GM23338 (cell line): ENCODE measurements at regions not wholly inside any gene's neighbourhood (a gene's known extent, or its start where the extent isn't known, plus 50 kb on each side); places are given as distances from the start of the nearest gene placed in this dataset.
"Not testable (repeated sequence)": the region's sequence is repeated elsewhere in the genome, so short reads cannot be mapped to it uniquely, and the experiment has no call there.

Source experiments
- ATAC-seq: fragments of 200-7000 bp; cut with Tn5 transposase; 3 replicates; pipeline ENCODE4 v1.9.1; 2020
- DNase-seq: peaks from one replicate; pipeline ENCODE4 v3.0.0-alpha.2; 2015; ENCODE audit warnings: low spot score
- H2AFZ ChIP-seq: fragments of 200-600 bp; sonication (generic); 2 replicates; pipeline ENCODE4 v1.8.0; 2016; ENCODE audit warnings: antibody characterized with exemption, mild to moderate bottlenecking, moderate library complexity
- H3F3A ChIP-seq: fragments of 200-600 bp; sonication (generic); replicated peaks from 2 replicates; pipeline ENCODE4 v1.8.0; 2017; ENCODE audit warnings: antibody characterized with exemption, mixed run types, low read depth
- H3K27ac ChIP-seq: fragments of 200-600 bp; sonication (generic); 2 replicates; pipeline ENCODE4 v1.6.1; 2016; ENCODE audit warnings: low read depth
- H3K27me3 ChIP-seq: fragments of 200-600 bp; sonication (generic); 2 replicates; pipeline ENCODE4 v1.8.0; 2016; ENCODE audit warnings: mild to moderate bottlenecking, mixed run types, moderate library complexity; ENCODE audit not compliant: insufficient read depth
- H3K36me3 ChIP-seq: fragments of 200-600 bp; sonication (generic); 2 replicates; pipeline ENCODE4 v1.8.0; 2016; ENCODE audit warnings: mild to moderate bottlenecking; ENCODE audit not compliant: insufficient read depth
- H3K4me1 ChIP-seq: fragments of 200-600 bp; sonication (generic); 2 replicates; pipeline ENCODE4 v1.8.0; 2016; ENCODE audit warnings: mild to moderate bottlenecking, moderate library complexity; ENCODE audit not compliant: insufficient read depth
- H3K4me2 ChIP-seq: fragments of 200-600 bp; sonication (generic); 2 replicates; pipeline ENCODE4 v1.7.1; 2017; ENCODE audit warnings: mixed run types
- H3K4me3 ChIP-seq: fragments of 200-600 bp; sonication (generic); 2 replicates; pipeline ENCODE4 v1.6.1; 2016; ENCODE audit warnings: mixed run types
- H3K79me2 ChIP-seq: fragments of 200-600 bp; sonication (generic); replicated peaks from 2 replicates; pipeline ENCODE4 v1.8.0; 2017; ENCODE audit warnings: mild to moderate bottlenecking; ENCODE audit not compliant: insufficient read depth
- H3K9me2 ChIP-seq: fragments of 200-600 bp; sonication (generic); 2 replicates; pipeline ENCODE4 v1.8.0; 2017; ENCODE audit not compliant: insufficient read depth
- H4K20me1 ChIP-seq: fragments of 200-600 bp; sonication (generic); replicated peaks from 2 replicates; pipeline ENCODE4 v1.8.0; 2017; ENCODE audit warnings: mild to moderate bottlenecking; ENCODE audit not compliant: insufficient read depth
- H3K27ac Mint-ChIP-seq: 2 replicates; pipeline ENCODE4 v1.8.0; 2020; ENCODE audit warnings: inconsistent platforms, mild to moderate bottlenecking, moderate library complexity, mixed read lengths
- H3K27me3 Mint-ChIP-seq: 3 replicates; pipeline ENCODE4 v1.8.0; 2022; ENCODE audit warnings: low read depth, mild to moderate bottlenecking, moderate library complexity, mixed read lengths, inconsistent platforms; ENCODE audit not compliant: insufficient read depth, poor library complexity
- H3K36me3 Mint-ChIP-seq: 3 replicates; pipeline ENCODE4 v1.8.0; 2021; ENCODE audit warnings: low read depth, mild to moderate bottlenecking, inconsistent platforms, moderate library complexity, mixed read lengths
- H3K4me1 Mint-ChIP-seq: 3 replicates; pipeline ENCODE4 v1.8.0; 2020; ENCODE audit warnings: mild to moderate bottlenecking, inconsistent platforms, mixed read lengths
- H3K4me3 Mint-ChIP-seq: 3 replicates; pipeline ENCODE4 v1.8.0; 2021; ENCODE audit warnings: moderate library complexity, mild to moderate bottlenecking, inconsistent platforms, mixed read lengths
- H3K9me3 Mint-ChIP-seq: 3 replicates; pipeline ENCODE4 v1.8.0; 2020; ENCODE audit warnings: moderate library complexity, mild to moderate bottlenecking, inconsistent platforms, mixed read lengths

GRCh38 chr7:76863150-76863773 is 168.9 kb downstream of the SPDYE17 start:
- H3K27me3 ChIP-seq, H3K27ac Mint-ChIP-seq, H3F3A ChIP-seq, H3K4me3 Mint-ChIP-seq, H3K4me2 ChIP-seq, H3K36me3 ChIP-seq, H2AFZ ChIP-seq, H3K4me3 ChIP-seq, H3K79me2 ChIP-seq, H3K27ac ChIP-seq, H3K4me1 ChIP-seq, DNase-seq, H3K27me3 Mint-ChIP-seq, H3K4me1 Mint-ChIP-seq, H3K9me2 ChIP-seq, H4K20me1 ChIP-seq, H3K36me3 Mint-ChIP-seq, H3K9me3 Mint-ChIP-seq: not testable (repeated sequence)
- ATAC-seq: peak; percentile 66

DNA sequence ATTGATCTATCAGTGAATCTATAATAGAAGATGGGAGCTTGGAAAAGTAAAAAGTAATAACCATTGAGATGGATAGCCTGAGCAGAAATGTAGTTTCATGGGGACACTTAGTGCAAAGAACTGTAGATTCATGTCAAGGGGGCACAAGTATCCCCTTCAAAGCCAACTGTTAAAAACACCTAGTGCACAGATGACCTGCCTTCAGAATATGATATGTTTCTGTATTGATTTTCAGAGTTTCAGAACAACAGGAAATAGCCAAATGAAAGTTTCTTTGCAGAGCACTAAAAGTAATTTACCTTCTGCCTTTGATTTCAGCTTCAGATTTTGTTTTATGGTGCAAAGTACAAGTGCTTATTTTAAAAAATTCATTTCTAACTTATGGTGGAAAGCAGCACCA is 169.9 kb downstream of the SPDYE17 start:
- not testable (repeated sequence) for H3K4me1 ChIP-seq, H3K27me3 ChIP-seq, H3K9me3 Mint-ChIP-seq, H3K4me3 Mint-ChIP-seq, H3K27ac Mint-ChIP-seq, DNase-seq, H3F3A ChIP-seq, H3K36me3 Mint-ChIP-seq, H3K4me2 ChIP-seq, H3K4me3 ChIP-seq, H2AFZ ChIP-seq, H3K4me1 Mint-ChIP-seq, H3K27ac ChIP-seq, H3K79me2 ChIP-seq, H3K36me3 ChIP-seq, H3K27me3 Mint-ChIP-seq, H3K9me2 ChIP-seq, H4K20me1 ChIP-seq, ATAC-seq

- H3F3A ChIP-seq, H3K4me3 ChIP-seq, H3K9me3 Mint-ChIP-seq, ATAC-seq, H3K27me3 ChIP-seq, H3K27me3 Mint-ChIP-seq, H3K36me3 Mint-ChIP-seq, H3K4me1 ChIP-seq, H3K4me3 Mint-ChIP-seq, H3K27ac ChIP-seq, H3K36me3 ChIP-seq, DNase-seq, H3K4me1 Mint-ChIP-seq, H3K9me2 ChIP-seq, H3K79me2 ChIP-seq, H4K20me1 ChIP-seq, H3K27ac Mint-ChIP-seq, H3K4me2 ChIP-seq, H2AFZ ChIP-seq: not testable (repeated sequence)
Observed at GRCh38 chr7:76859933-76860332, 172.2 kb downstream of the SPDYE17 start.

GRCh38 chr7:76854631-76855030 is 177.5 kb downstream of the SPDYE17 start:
- H3K9me3 Mint-ChIP-seq, DNase-seq, H3K4me1 ChIP-seq, H3K4me1 Mint-ChIP-seq, H3K9me2 ChIP-seq, H4K20me1 ChIP-seq, H3K27me3 Mint-ChIP-seq, H2AFZ ChIP-seq, H3K79me2 ChIP-seq, H3K27me3 ChIP-seq, H3K4me3 Mint-ChIP-seq, H3F3A ChIP-seq, H3K36me3 Mint-ChIP-seq, H3K27ac ChIP-seq, H3K36me3 ChIP-seq, H3K4me2 ChIP-seq, ATAC-seq, H3K27ac Mint-ChIP-seq, H3K4me3 ChIP-seq: not testable (repeated sequence)

DNA sequence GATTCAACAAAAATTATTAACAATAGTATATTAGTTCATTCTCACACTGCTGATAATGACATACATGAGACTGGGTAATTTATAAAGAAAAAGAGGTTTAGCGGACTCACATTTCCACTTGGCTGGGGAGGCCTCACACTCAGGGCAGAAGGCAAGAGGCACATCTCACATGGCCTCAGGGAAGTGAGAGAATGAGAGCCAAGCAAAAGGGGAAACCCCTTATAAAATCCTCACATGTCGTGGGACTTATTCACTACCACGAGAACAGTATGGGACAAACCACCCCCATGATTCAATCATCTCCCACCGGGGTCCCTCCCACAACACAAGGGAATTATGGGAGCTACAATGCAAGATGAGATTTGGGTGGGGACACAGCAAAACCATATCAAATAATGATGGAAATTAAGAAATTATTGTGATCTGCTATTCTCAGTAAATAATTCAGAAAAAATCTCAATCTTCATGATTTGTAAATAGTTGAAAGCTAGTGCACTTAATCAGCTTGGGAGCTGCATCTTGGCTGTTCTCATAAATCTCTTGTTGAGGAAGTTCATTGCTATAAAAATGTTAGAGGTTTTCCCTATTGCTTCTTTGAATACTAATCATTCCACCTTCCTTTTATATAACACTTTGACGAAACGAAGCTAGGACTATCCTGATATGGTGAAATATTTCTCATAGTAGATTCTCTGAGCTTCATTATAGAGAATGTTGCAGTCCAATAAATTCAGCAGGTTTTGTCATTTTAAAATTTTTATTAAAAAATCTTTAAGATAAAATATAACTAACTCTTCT is 179.2 kb downstream of the SPDYE17 start:
- not testable (repeated sequence) for ATAC-seq, DNase-seq, H3K4me3 ChIP-seq, H3K27me3 Mint-ChIP-seq, H3K27ac Mint-ChIP-seq, H3K79me2 ChIP-seq, H3K4me1 ChIP-seq, H3K4me1 Mint-ChIP-seq, H3K9me2 ChIP-seq, H3K27ac ChIP-seq, H3K9me3 Mint-ChIP-seq, H3F3A ChIP-seq, H3K36me3 ChIP-seq, H3K27me3 ChIP-seq, H2AFZ ChIP-seq, H4K20me1 ChIP-seq, H3K4me2 ChIP-seq, H3K4me3 Mint-ChIP-seq, H3K36me3 Mint-ChIP-seq

GRCh38 chr7:76852362-76852761 is 179.8 kb downstream of the SPDYE17 start:
- not testable (repeated sequence) for H3K4me3 Mint-ChIP-seq, H3K9me2 ChIP-seq, H3K79me2 ChIP-seq, H3F3A ChIP-seq, H3K36me3 ChIP-seq, H3K36me3 Mint-ChIP-seq, ATAC-seq, H3K4me3 ChIP-seq, H2AFZ ChIP-seq, H3K27me3 Mint-ChIP-seq, H3K9me3 Mint-ChIP-seq, H3K27ac ChIP-seq, H4K20me1 ChIP-seq, H3K4me1 ChIP-seq, H3K4me1 Mint-ChIP-seq, H3K27me3 ChIP-seq, H3K27ac Mint-ChIP-seq, H3K4me2 ChIP-seq, DNase-seq
